GM19239 (cell line): ENCODE measurements at regions not wholly inside any gene's neighbourhood (a gene's known extent, or its start where the extent isn't known, plus 50 kb on each side); places are given as distances from the start of the nearest gene placed in this dataset.
"Not testable (repeated sequence)": the region's sequence is repeated elsewhere in the genome, so short reads cannot be mapped to it uniquely, and the experiment has no call there.

Experiments
- DNase-seq: peaks from one replicate; pipeline ENCODE4 v3.0.0; 2011; ENCODE audit warnings: low spot score; ENCODE audit not compliant: insufficient read length
- FAIRE-seq: peaks from 2 replicates; lab custom pipeline; 2011; peaks lifted over from hg19 to GRCh38; lab: Jason Lieb, UNC

DNA sequence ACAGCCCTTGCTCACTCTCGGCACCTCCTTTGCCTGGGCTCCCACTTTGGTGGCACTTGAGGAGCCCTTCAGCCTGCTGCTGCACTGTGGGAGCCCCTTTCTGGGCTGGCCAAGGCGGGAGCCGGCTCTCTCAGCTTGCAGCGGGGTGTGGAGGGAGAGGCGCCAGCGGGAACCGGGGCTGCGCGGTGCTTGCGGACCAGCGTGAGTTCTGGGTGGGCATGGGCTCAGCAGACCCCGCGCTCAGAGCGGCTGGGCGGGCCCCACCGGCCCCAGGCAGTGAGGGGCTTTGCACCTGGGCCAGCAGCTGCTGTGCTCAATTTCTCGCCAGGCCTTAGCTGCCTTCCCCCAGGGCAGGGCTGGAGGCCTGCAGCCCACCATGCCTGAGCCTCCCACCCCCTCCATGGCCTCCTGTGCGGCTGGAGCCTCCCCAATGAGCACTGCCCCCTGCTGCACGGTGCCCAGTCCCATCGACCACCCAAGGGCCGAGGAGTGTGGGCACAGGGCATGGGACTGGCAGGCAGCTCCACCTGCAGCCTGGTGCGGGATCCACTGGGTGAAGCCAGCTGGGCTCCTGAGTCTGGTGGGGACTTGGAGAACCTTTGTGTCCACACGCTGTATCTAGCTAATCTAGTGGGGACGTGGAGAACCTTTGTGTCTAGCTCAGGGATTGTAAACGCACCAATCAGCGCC, 586.7 kb upstream of the BCHE start:
- not testable (repeated sequence) for FAIRE-seq

GRCh38 chr3:166422556-166422955, 585.3 kb upstream of the BCHE start:
- DNase-seq, result no peak
- no peak for FAIRE-seq

More for the DNA sequence above, 586.7 kb upstream of the BCHE start:
- DNase-seq, result not testable (repeated sequence)

DNA sequence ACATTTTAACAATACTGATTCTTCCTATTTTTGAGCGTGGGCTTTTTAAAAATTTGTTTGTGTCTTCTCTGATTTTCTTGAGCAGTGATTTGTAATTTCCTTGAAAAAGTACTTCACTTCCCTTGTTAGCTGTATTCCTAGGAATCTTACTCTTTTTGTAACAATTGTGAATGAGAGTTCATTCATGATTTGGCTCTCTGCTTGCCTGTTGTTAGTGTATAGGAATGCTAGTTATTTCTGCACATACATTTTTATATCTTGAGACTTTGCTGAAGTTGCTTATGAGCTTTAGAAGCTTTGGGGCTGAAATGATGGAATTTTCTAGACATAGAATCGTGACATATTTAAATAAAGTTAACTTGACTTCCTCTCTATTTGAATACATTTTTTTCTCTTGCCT, 582.8 kb upstream of the BCHE start:
- no peak for DNase-seq
- no peak for FAIRE-seq

- DNase-seq (no peak), FAIRE-seq (no peak)
These were observed 568.7 kb upstream of the BCHE start for GRCh38 chr3:166405896-166406295.

DNA sequence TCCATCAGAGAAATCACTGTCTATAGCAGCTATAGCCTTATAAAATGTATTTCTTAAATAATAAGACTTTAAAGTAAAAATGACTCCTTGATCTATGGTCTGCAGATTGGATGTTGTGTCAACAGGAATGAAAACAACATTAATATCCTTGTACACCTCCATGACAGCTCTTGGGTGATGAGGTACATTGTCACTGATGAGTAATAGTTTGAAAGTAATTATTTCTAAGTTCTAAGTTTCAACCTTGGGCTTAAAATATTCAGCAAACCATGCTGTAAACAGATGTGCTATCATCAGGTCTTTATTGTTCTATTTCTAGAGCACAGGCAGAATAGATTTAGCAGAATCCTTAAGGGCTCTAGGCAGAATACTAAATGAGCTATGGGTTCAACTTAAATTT, 568.2 kb upstream of the BCHE start:
- DNase-seq, result no peak
- FAIRE-seq, result no peak

GRCh38 chr3:166390303-166390702, 553.1 kb upstream of the BCHE start:
- DNase-seq (no peak), FAIRE-seq (no peak)

DNA sequence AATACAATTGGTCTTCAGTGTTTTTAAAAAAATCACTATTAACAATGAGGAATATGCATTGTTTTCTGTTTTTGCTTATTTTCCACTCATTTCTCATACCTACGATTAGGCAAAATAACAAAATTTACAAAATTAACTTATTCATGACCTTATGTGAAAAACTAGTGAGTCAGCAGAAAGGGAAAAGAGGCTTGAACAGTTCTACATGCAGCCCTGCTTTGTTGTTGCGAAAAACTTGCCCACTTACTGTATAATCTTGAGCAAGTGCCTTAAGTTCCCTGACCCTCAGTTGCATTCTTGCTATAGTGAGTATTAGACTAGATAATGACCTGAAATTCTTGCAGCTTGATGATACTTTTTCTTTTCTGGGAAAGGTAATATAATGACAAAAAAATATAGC, 551.1 kb upstream of the BCHE start:
- no peak for DNase-seq
- FAIRE-seq, result no peak

- FAIRE-seq (no peak), DNase-seq (no peak)
These were observed 535.4 kb upstream of the BCHE start for GRCh38 chr3:166372571-166373106.

- FAIRE-seq, result no peak
- DNase-seq, result no peak
These were observed 530.8 kb upstream of the BCHE start for GRCh38 chr3:166367947-166368533.

- DNase-seq (no peak), FAIRE-seq (no peak)
These were observed 525.5 kb upstream of the BCHE start for GRCh38 chr3:166362698-166363097.

GRCh38 chr3:166360720-166361119, 523.5 kb upstream of the BCHE start:
- no peak for DNase-seq
- FAIRE-seq, result no peak

DNA sequence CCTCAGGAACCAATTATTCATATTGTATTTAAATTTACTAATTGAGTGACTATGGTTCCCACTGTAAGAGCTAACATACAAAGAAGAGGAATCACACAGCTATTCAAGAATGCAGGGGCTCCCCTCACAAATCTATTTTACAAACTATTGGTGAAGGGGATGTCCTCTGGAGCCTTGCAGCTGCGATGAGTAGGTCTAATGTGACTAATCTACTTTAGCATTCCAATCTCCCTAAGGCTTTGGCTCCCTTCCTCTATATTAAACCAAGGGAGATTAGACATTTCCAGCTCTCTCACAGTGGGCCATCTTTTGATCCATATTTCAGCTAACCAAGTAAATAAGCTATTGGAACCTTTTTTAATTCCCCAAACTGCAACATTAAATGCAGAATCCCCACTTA, 514.2 kb upstream of the BCHE start:
- FAIRE-seq (no peak), DNase-seq (no peak)

GRCh38 chr3:166340604-166341266, 503.5 kb upstream of the BCHE start:
- DNase-seq (no peak), FAIRE-seq (no peak)

- no peak for FAIRE-seq
- no peak for DNase-seq
These were observed 487.2 kb upstream of the BCHE start for GRCh38 chr3:166324401-166324800.

DNA sequence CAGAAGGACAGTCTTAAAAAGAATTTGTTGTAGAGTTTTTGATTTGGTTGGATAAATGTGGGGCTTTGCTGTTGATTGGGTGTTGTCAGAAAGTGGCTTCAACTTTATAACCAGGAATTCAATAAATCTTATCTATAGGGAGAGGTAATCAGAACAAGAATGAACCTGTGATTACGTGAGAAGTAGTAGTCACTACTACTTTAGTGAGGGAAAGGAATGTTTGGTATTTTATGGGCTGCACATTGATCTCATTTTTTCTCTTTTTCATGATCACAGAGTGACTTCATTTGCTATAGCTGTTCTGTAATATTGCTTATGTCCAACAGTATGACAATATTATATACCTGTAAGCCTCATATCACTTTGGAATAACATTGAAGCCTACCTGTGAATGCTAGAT, 485.2 kb upstream of the BCHE start:
- FAIRE-seq (no peak), DNase-seq (no peak)

GRCh38 chr3:166307756-166308350, 470.6 kb upstream of the BCHE start:
- no peak for FAIRE-seq

DNA sequence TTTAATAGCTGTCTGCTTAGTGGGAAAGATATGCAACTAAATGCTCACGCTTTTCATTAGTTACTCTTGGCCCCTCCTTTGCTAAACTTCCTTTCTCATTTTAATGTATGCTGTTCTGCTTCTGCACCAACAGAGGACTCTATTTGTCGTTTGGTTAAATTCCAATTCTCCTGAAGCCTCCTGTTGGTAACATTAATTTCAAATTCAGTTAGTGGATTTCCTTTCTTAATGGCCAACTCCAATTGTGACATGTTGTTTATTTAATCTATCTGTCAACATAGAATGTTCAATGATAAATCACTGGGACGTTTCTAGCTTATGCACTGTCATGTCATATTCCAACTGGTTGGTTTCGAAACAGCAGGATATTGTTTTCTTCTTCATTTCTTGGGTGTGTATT, 467.4 kb upstream of the BCHE start:
- FAIRE-seq, result no peak
- no peak for DNase-seq

More at GRCh38 chr3:166307756-166308350, 470.6 kb upstream of the BCHE start:
- no peak for DNase-seq

DNA sequence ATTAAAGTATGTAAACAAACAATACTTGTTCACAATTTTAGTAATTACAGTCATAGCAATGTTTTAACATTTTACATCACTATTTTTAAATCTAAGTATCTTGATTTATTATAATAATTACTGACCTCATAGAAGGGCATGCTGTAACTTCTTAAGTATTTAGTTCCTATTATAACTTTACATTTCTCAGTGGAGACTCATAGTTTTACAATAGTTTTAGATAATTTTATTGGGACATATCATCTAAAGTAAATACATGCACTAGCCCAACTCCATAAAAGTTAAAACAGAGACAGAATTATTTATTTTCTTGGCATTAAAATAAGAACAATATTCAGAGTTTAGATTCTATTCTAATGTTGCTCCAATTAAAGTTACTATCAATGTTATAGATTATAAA, 466.5 kb upstream of the BCHE start:
- no peak for FAIRE-seq
- DNase-seq, result no peak

DNA sequence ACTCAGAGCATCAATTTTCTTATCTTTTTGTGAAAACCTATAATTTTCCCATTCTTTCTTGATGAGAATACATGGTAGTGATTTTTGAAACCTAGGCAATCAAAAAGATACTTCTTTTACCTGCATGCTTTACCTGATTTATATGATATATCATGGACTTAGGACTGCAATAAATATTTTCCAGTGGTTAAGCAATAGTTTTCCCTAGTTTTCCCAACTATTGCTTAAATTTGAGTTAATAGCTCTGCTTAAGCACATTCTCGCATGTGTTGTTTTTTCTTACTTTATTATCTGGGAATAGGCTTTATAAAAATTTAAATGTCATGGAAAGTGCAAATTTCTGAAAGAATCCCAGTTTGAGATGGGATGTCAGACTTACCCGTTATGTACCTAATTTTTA, 465.1 kb upstream of the BCHE start:
- DNase-seq, result no peak
- FAIRE-seq, result no peak

DNA sequence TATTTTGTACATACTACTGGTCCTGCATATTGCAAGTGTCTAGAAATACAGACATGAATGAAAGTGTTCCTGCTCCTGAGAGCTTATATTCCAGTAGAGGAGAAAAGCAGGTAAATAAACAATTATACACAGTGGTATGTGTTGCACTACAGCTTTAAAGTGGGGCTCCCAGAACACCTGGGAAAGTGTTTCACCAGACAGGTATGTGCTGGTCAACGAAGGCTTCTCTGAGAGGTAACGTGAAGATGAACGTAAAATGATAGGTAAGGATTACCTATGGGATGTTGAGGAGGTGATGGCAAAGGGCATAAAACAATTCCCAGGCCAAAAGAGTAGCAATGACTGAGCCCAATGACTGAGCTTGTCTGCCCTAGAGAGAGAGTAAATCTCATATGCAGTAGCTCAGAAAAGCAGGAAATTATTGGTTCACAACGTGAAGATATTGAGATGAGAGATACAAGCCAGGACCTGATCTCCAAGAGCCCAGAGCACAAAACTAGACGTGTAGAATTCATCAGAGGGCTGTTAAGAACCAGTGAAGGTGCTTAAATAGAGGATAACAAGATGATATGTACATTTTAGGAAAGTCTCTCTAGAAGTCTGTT, 459.1 kb upstream of the BCHE start:
- no peak for DNase-seq

More for the DNA sequence above, 459.1 kb upstream of the BCHE start:
- no peak for FAIRE-seq
